ENCODE measurements at regions not wholly inside any gene's neighbourhood (a gene's known extent, or its start where the extent isn't known, plus 50 kb on each side); places are given as distances from the start of the nearest gene placed in this dataset.
"Not testable (repeated sequence)": the region's sequence is repeated elsewhere in the genome, so short reads cannot be mapped to it uniquely, and the experiment has no call there.

DNA sequence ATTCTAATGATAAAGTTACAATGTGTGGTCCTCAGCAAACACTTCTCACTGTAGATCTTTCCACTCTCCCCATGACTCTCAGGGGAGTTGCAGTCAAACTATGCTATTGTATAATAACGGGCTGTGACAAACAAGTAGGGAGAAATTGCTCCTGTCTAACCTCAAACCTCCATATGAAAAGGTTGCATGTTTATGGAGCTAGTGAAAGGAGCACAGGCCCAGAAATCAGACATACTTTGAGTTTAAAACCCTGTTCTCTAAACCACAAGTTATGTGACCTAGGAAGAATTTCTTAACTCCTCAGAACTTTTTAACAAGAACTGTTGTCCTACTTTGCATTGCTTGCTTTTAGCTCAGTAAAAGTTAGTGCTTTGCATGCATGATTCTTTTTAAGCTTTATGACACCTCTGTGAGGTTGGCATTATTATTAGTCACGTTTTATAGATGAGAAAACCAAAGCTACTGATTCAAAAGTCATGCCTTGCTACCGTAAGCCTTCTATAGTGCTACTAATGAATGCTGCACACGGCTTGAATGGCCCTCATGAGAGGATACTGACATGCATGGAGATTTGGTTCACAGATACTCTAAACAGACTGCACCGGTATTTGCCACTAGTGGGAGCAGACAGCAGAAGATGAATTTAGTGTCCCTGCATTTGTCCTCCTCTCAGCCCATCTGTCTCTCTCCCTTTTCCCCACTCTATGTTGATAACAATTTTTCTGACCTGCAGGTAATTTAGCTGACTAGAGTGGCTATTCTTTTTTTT, 129.5 kb upstream of the PCGF5 start:
- peak; percentile 18 for DNase-seq

DNA sequence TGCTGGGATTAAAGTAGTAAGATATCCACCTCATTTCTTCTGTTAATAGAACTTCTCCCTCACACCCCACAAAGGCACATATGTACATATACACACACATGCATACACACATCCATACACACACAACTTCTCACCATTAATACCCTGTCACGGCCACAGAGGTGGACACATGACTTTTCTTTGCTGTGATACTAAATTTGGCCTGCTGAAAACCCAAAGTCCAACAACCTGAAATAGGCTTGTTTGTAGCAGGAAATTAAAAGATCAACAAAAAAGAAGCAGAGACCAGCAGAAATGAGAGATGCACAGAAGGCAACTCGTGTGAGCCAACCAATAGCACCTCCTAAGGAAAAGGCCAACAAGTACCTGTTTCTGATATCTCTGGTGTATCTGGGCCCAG, 128.7 kb upstream of the PCGF5 start:
- DNase-seq, result no peak

DNA sequence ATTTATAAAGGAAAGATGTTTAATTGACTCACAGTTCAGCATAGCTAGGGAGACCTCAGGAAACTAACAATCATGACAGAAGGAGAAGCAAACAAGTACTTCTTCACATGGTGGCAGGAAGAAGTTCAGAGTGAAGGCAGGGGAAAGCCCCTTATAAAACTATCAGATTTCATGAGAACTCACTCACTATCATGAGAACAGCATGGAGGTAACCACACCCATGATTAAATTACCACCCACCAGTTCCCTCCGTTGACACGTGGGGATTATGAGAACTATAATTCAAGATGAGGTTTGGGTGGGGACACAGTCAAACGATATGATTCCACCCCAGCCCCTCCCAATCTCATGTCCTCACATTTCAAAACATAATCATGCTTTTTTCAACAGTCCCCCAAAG, 124.2 kb upstream of the PCGF5 start:
- no peak for DNase-seq

DNA sequence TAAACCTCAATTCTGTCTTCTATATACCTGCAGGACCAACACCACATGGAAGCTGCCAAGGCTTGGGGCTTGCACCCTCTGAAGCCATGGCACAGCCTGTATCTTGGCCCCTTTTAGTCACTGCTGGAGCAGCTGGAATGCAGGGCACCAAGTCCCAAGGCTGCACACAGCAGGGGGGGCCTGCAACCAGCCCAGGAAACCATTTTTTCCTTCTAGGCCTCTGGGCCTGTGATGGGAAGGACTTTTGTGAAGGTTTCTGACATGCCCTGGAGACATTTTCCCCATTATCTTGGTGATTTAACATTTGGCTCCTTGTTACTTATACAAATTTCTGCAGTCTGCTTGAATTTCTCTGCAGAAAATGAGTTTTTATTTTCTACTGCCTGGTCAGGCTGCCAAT, 123.2 kb upstream of the PCGF5 start:
- DNase-seq, result no peak

DNA sequence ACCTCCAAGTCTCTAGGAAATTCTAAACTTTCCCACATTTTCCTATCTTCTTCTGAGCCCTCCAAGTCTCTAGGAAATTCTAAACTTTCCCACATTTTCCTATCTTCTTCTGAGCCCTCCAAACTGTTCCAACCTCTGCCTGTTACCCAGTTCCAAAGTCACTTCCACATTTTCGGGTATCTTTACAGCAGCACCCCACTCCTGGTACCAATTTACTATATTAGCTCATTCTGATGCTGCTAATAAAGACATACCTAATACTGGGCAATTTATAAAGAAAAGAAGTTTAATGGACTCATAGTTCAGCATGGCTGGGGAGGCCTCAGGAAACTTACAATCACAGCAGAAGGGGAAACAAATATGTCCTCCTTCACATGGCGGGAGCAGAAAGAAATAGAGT, 122.4 kb upstream of the PCGF5 start:
- not testable (repeated sequence) for DNase-seq

DNA sequence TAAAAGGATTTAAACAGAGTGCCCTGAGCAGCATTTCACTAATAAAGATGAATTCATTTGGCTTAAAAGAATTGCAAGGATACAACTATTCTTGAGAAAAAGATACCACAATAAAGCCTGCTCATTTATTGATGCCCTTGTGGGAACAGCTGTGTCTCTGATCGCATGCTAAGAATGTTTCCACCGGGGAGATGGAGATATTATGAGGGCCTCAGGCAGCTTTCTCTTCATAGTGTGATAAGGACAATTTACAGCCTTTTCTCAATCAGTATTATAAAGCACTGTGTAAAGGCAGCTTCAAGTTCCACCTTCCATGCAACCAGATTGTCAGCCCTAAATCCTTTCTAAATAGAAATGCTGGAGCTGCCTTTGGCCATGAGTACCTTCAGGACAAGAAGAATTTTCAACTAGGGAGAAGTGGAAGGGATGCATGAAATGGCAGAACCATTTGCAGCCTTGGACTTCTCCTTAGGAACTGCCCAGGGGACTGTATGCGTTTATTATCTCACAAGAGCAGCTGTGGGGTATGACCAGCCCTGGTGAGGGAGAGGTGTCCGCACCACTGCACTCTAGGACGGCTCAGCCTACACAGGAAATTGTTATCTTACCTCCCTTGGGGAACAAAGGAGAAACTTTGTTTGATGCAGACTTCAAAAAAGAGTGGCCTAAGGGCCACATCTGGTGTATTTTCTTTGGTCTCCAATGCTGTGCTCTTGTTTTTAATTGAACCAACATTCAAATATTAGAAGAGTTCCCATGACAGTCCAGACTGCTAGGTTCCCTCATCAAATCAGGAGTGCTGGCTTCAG, 116.9 kb upstream of the PCGF5 start:
- DNase-seq, result no peak

DNA sequence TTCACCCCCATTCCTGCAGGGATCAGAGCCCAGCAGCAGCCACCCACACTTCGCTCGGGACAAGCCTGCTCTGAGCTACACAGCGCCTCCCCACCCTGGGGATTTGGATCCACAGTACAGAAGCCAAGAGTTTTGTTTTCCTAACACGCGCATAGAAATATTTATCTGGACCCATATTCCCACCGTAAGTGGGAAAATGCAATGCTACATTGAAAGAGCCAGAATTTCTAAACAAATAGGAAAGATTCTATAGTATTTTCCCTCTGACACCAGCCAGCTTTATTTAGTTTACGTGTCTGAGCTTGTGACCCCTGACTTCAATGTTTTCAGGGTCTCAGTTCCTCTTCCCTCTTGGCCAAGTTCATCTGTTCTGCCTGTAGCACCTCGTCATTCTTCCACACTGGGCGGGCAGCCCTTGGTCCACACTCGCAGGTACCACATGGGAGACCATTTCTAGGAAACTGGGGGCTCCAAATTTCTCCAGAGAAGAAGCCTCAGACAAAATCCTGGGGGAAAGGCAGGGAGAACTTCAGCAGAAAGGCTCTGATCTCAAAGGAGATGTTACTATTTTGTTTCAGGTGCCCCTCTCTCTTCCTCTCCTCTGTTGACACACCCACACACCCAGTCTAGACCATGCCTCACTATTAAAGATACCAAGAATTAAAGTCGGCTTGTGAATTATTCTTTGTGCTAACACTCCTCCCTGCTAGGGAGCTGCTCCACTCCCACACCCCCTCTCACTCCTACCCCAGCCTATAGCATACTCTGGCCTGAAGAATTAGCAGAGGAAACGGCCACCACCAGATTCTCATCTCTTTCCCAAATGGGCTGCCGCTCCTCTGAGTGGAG, 116.0 kb upstream of the PCGF5 start:
- peak; percentile 5 for DNase-seq

DNA sequence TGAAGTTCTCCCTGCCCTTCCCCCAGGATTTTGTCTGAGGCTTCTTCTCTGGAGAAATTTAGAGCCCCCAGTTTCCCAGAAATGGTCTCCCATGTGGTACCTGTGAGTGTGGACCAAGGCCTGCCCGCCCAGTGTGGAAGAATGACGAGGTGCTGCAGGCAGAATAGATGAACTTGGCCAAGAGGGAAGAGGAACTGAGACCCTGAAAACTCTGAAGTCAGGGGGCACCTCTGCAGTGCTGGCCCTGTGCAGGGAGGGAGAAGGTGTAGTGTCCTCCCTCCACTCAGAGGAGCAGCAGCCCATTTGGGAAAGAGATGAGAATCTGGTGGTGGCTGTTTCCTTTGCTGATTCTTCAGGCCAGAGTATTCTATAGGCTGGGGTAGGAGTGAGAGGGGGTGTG, 115.2 kb upstream of the PCGF5 start:
- DNase-seq, result no peak

DNA sequence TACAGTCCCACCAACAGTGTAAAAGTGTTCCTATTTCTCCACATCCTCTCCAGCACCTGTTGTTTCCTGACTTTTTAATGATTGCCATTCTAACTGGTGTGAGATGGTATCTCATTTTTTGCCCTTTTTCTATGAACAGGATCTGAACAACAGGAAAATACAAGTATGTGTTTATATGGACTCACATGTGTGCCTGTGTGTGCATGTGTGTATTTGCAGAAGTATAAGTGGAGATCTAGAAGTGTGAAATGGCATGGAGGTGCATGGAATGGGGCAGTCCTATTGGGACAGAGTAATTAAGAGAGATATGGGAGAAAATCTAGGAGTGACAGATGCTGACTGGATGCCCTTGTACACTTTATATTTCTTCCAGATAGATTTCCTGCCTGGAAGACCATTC, 111.6 kb upstream of the PCGF5 start:
- DNase-seq, result no peak

DNA sequence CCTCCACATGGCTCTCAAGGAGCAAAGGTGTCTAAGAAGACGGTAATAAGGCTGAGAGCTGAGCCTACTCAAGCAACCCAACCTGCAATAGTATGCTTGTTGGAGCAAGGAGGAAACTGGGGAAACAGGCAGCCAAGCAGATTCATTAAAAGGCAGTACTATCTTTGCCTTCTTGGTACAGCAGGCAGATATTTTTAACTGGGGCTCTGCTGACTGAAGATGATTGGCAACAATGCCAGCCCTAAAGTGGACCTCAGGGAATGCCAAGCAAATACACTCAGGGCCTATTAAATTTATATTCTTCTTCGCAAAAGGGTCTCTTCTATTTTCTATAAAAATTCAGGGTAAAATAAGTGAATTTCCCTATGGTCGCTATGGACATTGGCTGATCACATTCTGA, 109.4 kb upstream of the PCGF5 start:
- no peak for DNase-seq

DNA sequence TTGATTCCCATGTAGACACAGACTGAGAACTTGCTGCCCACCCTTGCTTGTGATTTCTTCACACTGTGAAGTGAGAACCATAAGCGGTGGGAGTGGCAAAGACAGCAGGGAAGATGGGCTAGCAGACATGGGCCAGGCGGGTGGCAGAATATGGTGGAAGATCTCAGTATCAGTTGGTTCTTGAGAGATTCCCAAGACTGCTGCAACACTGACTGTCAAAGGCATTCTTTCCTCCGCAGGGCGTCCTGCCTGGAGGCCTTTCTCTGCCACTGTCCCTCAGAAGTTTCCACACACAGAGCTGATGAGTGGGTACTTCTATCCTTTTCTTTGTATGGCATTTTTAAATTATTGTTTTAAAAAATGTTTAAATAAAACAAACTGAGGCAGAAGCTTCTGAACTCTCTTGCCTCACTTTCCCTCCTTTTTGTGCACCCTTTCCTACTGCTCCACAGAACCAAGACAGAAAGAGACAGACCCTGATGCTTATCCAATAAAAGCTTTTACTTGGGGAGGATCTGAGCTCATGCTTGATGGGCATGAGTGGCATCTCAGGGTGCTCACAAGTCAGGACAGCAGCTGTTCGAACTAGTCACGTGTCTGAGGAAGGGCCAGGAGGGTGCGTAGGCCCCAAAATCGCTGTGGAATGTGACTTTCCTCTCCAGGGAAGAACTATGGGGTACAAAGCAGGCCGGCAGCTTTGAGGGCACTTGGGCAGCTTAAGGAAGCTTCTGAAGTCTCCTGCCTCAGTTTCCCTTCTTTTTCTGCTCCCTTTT, 104.7 kb upstream of the PCGF5 start:
- DNase-seq, result no peak

DNA sequence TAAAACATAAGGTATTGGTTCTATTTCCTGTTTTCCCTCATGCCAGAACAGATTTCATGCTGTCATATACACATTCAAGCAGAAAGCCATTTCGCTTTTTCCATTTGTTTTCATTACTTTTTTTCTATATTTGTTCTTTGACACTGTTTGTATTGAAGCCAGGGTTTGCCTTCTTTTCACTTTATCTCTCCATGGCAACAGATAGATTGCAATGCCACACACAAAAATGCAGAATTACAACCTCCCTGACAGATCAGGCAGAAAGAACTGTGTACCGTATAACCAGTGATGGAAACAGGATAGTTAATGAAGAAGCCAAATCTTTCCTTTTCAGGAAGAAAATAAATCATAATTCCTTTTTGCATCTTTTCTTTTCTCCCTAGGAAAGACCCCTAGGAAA, 103.0 kb upstream of the PCGF5 start:
- no peak for DNase-seq

DNA sequence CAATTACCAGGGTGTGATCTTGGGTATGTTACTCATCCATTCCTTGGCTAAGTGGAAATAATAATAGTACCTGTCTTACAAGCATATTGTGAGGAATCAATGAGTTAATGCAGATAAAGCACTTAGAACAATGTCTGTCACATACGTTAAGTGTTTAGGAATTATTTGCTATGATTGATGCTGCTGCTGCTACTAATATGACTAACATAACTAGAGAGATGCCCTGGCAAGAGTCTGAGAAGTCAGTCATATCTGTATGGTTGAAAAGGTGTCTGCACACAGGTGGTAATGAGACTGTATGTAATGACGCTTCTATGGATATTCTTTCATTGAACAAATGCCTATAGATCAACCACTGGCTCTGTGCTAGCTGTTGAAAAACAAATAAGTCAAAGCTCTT, 100.1 kb upstream of the PCGF5 start:
- DNase-seq, result no peak

DNA sequence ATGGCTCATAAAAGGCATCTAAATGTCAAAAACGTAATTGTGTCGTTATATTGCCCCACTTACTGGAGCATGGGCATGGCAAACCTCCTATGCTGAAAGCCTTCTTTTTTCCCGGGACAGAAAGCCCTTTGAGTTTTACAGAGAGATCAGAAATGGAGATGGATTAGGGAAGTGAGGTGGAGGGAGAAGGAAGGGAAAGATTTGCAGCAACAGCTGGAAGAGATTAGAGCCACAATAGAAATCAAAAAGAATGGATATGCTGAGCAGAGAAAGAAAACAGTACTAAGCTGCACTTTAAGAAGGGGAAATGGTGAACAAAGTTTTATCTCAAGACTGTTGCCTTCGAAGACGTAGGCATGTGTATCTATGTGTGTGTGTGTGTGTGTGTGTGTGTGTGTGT, 97.2 kb upstream of the PCGF5 start:
- no peak for DNase-seq

DNA sequence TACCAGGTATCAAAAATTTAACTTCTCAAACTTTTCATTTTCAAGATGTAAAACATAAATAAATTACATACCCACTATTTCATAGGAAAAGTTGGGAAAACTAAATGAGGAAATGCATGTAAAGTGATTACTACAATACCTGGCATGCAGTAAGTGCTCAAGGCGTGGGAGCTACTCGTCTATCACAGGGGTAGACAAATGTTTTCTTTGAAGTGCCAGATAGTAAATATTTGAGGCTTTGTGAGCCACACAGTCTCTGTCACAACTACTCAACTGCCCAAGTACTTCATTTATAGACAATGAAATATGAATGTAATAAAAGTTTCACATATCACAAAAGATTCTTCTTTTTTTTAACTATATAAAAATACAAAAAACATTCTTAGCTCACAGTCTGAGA, 96.4 kb upstream of the PCGF5 start:
- no peak for DNase-seq

DNA sequence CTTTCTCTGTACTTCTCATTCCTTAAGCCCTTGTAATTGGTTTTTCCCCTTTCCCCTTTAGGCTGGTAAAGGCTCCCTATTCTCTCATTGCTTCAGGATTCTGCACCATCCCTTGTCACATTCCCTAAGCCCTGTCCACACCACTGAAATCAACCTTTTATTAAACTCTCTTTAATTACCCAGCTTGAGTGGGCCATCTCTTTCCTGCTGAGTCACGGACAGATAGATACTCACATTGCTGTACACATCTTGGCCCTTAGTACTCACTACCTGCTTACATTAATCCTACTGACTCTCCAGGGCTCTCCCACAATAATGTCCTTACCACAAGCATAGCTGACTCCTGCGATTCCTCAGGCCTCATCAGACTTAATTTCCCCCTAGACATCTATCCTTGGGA, 94.0 kb upstream of the PCGF5 start:
- DNase-seq, result no peak

DNA sequence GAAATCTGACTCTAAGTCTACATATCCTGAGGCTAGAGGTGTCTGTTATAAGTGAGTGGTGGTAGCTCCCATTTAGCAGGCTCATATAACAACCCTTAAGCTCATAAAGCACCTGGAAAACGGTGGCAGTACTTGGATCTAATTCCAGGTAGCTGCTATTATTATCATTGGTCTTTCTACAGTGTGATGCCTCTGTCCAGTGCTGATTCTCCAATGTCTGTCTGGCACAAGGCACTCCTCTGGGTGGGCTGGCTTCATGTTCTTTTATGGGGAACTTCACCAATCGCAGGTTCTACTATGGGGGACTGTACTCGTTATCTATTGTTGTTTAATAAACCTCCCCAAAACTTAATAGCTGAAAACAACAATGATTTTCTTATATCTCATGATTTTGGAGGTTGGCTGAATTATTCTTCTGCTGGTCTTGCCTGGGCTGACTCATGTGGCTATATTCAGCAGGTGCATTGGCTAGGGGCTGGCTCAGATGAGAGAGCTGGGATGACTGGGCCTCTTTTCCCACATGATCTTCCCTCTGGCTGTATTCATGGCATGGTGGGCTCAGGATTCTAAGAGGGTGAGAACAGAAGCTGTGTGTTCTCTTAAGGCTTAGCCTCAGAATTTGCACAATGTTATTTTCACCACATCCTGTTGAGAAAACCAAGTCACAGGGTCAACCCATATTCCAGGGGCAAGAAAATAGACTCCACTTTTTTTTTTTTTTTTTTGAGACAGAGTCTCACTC, 93.0 kb upstream of the PCGF5 start:
- DNase-seq, result no peak

DNA sequence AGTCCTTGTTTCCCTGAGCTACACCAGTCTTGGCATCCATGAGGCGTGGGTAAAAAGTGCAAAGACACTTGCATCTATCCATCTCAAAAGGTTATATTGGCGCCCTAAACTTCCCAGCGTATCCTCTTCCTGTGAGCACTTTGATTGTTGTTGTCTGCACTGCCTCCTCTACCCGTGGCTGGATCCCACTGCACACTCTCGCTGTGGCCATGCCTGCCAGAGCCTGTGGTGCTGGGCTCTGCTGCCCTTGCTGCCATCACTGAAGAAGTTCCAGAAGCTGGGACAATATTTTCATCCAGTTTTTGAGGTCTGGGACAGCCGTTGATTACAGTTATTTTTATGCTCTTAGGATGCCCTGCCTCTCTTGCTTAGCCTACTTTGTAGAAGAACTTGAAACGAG, 85.3 kb upstream of the PCGF5 start:
- no peak for DNase-seq

DNA sequence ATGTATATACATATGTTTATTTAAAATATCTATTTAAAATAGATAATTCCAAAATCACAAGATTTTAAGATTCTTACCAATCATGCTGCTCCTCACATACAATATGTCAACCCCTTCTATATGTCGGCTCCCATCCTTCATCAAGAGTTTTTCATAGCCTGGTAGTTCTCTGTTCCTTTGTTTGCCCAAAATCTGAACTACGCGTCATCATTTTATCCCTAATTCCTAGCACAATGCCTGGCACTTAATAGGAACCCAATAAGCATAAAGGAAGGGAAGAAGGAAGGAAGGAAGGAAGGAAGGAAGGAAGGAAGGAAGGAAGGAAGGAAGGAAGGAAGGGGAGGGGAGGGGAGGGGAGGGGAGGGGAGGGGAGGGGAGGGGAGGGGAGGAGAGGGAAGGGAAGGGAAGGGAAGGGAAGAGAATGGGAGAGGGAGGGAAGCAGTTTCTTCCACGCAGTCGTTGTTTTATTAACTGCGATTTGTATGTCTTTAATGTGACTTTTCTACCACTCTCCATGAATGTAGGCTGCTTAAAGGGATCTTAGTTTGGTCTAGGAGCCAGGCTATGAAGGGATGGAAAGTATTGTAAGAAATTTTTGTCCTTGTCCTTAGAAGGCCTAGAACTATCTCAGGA, 83.3 kb upstream of the PCGF5 start:
- no peak for DNase-seq

DNA sequence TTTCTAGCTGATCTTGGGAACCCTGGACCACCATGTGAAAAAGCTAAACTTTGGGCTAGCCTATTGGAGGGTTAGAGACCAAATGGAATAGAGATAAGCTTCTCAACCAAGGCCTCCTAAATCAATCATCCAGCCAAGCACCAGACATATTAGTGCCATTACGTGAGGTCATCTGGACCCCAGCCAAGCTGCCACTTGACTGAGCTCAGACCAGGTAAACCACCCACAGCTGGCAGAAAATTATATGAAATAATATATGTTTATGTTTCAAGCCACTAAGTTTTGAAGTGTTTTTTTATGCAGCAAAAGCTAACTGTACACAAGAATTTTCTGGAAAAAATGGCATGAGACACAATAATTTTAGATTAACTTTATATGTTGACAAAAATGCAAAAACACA, 82.6 kb upstream of the PCGF5 start:
- DNase-seq, result no peak

DNA sequence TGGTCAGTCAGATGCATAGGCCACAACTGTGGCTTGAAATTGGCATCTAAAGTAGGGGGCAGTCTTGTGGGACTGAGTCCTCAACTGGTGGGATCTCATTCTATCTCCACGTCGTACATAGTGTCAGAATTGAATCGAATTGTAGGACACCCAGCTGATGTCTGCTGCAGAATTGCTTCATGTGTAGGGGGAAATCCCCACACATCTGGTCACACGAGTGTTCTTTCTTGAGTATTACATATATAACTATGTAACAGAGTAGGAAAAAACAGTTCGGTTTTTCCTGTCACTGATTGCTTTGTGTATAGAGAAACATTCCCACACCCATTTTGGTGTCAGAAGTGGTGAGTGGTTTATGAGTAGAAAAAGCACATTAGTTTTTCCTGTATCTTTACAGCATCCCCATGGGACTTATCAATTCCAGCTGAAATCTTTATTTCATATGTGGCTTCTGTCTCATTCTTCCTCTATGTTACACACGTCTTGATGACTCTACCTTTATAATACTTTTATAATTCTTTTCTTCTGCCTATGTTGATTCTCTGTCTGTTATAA, 79.4 kb upstream of the PCGF5 start:
- DNase-seq, result no peak
